ENCODE measurements at regions not wholly inside any gene's neighbourhood (a gene's known extent, or its start where the extent isn't known, plus 50 kb on each side); places are given as distances from the start of the nearest gene placed in this dataset.
A peak's percentile ranks its signal among the peaks of the same experiment; 100 is the strongest.

DNA sequence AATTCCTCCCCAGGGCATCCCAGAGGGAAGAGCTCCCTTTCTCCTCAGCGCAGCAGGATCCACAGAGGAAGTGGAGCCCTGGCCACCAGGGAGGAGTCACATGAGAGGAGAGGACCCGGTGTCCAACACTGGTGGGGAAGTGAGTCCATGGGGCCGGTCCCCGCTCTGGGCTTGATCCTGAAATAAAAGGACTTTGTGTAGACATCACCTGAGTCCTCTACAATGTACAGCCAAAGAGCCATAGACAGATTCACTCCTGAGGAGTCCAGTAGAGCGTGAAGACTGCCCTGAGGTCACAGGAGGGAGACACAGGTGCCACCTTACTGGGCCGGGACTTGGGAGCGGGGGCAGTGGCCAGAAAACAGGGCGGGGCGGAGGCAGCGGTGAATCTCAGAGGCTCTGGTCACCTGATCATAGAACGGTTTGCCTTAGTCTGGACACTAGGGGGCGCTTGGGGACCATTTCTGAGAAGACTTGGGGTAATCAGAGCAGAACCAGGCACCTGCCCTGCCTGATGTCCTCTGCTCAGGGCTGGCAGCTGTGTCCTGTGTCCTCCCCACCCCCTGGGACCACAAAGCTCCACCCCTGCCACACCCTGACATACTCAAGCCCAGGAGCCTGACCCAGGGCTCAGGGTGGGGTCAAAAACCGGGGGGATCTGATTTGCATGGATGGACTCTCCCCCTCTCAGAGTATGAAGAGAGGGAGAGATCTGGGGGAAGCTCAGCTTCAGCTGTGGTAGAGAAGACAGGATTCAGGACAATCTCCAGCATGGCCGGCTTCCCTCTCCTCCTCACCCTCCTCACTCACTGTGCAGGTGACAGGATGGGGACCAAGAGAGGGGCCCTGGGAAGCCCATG lies 112.7 kb downstream of the VPREB1 start:
- TF ChIP-seq CTCF (conservative IDR thresholded peaks at IDR 0.05; ENCODE audit: low read length): peak; percentile 85
- no peak for TF ChIP-seq EZH2phosphoT487 (IDR thresholded peaks at IDR 0.05; ENCODE audit: borderline replicate concordance, low read depth, low read length)
